PC-3 (cell line): ENCODE measurements at regions not wholly inside any gene's neighbourhood (a gene's known extent, or its start where the extent isn't known, plus 50 kb on each side); places are given as distances from the start of the nearest gene placed in this dataset.

ENCODE experiments used
- CTCF ChIP-seq: fragments of 300-600 bp; sonication (generic); conservative IDR thresholded peaks from 2 replicates; pipeline ENCODE4 v1.5.1; 2017; ENCODE audit warnings: antibody characterized with exemption, low read depth, mild to moderate bottlenecking, low read length
- EZH2phosphoT487 ChIP-seq: fragments of 300-600 bp; sonication (generic); IDR thresholded peaks from 2 replicates; pipeline ENCODE4 v1.6.1; 2018; ENCODE audit warnings: mild to moderate bottlenecking, antibody characterized with exemption, low read length, borderline replicate concordance

DNA sequence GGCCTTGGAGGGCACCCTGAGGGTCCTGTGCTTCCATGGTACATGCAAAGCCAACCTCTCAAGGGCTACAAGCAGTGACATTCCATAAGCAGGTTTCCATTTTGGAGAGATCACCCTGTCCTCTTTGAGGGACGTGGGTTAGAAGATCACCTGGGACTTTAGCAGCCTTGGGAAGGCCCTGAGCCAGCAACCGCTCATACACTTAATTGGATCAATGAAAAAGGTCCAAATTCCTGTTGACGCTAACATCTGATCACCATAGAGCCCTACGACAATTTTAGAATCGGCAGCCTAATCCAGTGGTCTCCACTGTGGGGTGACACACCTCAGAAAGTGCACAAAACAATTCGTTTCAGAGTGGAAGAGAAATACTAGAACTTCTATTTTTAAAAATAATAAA is 196.0 kb upstream of the NR3C1 start:
- no peak for TF ChIP-seq CTCF
- TF ChIP-seq EZH2phosphoT487 = no peak
